Hepatocyte (in vitro differentiated cells): ENCODE measurements at regions not wholly inside any gene's neighbourhood (a gene's known extent, or its start where the extent isn't known, plus 50 kb on each side); places are given as distances from the start of the nearest gene placed in this dataset.

Source experiments
- DNase-seq: peaks from one replicate; pipeline ENCODE4 v3.0.0-alpha.2; 2016; ENCODE audit warnings: low spot score
- H2AFZ ChIP-seq: fragments of 200-600 bp; sonication (generic); 2 replicates; pipeline ENCODE4 v1.6.0; 2016; ENCODE audit warnings: antibody characterized with exemption, mild to moderate bottlenecking
- H3K27ac ChIP-seq: fragments of 200-600 bp; sonication (generic); 2 replicates; pipeline ENCODE4 v1.5.1; 2016; ENCODE audit warnings: mild to moderate bottlenecking
- H3K27me3 ChIP-seq: fragments of 200-600 bp; sonication (generic); 2 replicates; pipeline ENCODE4 v1.6.1; 2016
- H3K36me3 ChIP-seq: fragments of 200-600 bp; sonication (generic); replicated peaks from 2 replicates; pipeline ENCODE4 v1.5.1; 2016; ENCODE audit warnings: low read depth; ENCODE audit not compliant: insufficient read depth
- H3K4me1 ChIP-seq: fragments of 200-600 bp; sonication (generic); 2 replicates; pipeline ENCODE4 v1.5.1; 2016; ENCODE audit warnings: mild to moderate bottlenecking, moderate library complexity; ENCODE audit not compliant: insufficient read depth
- H3K4me2 ChIP-seq: fragments of 200-600 bp; sonication (generic); 2 replicates; pipeline ENCODE4 v1.6.0; 2016
- H3K4me3 ChIP-seq: fragments of 200-600 bp; sonication (generic); 2 replicates; pipeline ENCODE4 v1.5.1; 2016; ENCODE audit warnings: mild to moderate bottlenecking
- H3K79me2 ChIP-seq: fragments of 200-600 bp; sonication (generic); 2 replicates; pipeline ENCODE4 v1.6.0; 2017; ENCODE audit warnings: mild to moderate bottlenecking
- H3K9me2 ChIP-seq: fragments of 200-600 bp; sonication (generic); replicated peaks from 2 replicates; pipeline ENCODE4 v1.6.0; 2017; ENCODE audit warnings: mild to moderate bottlenecking; ENCODE audit not compliant: insufficient read depth
- H3K9me3 ChIP-seq: fragments of 200-600 bp; sonication (generic); 2 replicates; pipeline ENCODE4 v1.5.1; 2016; ENCODE audit warnings: low read depth, mild to moderate bottlenecking
- H4K20me1 ChIP-seq: fragments of 200-600 bp; sonication (generic); 2 replicates; pipeline ENCODE4 v1.6.0; 2016; ENCODE audit warnings: mild to moderate bottlenecking; ENCODE audit not compliant: insufficient read depth, poor library complexity, severe bottlenecking
- EZH2 ChIP-seq: fragments of 200-600 bp; sonication (generic); IDR thresholded peaks from 2 replicates; pipeline ENCODE4 v1.6.1; 2016; ENCODE audit warnings: antibody characterized with exemption, mild to moderate bottlenecking, borderline replicate concordance
- EZH2phosphoT487 ChIP-seq: fragments of 200-600 bp; sonication (generic); IDR thresholded peaks from one replicate; pipeline ENCODE4 v1.6.1; 2018; ENCODE audit warnings: antibody characterized with exemption, mild to moderate bottlenecking, low read depth, moderate library complexity; ENCODE audit not compliant: unreplicated experiment, severe bottlenecking
- WGBS: methylation state at CpG from one replicate; pipeline ENCODE4 v1.1.6; 2016; ENCODE audit warnings: low lambda C conversion rate; ENCODE audit errors: missing lambda C conversion rate; 5-methylcytosine and 5-hydroxymethylcytosine counted together
- TF ChIP-seq, protein P1 (sequence below): fragments of 200-600 bp; sonication (generic); IDR thresholded peaks from 2 replicates; pipeline ENCODE4 v1.5.1; 2016; ENCODE audit warnings: antibody characterized with exemption, mild to moderate bottlenecking; ENCODE audit not compliant: poor library complexity

DNA sequence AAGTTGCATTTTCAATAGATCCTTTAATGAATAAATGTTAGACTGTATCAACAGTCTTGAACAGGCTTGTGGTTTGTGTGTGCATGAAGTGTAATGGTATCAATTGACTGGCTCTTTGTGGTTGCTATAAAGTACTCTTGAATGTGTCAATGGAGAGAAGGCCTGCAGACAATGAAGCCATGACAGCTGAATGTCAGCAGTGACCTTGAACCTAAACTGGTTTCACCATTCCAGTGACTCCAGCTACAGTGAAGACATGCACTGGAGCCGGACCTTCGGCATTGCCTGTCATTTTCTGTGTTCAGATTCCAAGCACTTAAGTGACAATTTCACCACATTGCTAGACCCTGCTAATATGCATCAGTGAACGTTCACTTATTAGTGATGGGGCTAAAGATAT is 276.0 kb upstream of the TMEM161B start:
- H3K27ac ChIP-seq: no peak overlapping the region
- H3K79me2 ChIP-seq: no peaks in the 10 kb centered on the region
- H3K4me3 ChIP-seq: no peak overlapping the region
- no peaks in the 10 kb centered on the region for H3K27me3 ChIP-seq
- no peaks in the 10 kb centered on the region for H3K9me2 ChIP-seq
- no peak overlapping the region for H2AFZ ChIP-seq
- H3K36me3 ChIP-seq: no peaks in the 10 kb centered on the region
- no peaks in the 10 kb centered on the region for H3K9me3 ChIP-seq
- no peak overlapping the region for H3K4me2 ChIP-seq
- H4K20me1 ChIP-seq: no peaks in the 10 kb centered on the region
- no peaks in the 10 kb centered on the region for H3K4me1 ChIP-seq
- WGBS: 86% methylated on average over 3 of the region's 3 CpGs
- TF ChIP-seq EZH2 (no peak), EZH2phosphoT487 (no peak)
- TF ChIP-seq, protein P1, sequence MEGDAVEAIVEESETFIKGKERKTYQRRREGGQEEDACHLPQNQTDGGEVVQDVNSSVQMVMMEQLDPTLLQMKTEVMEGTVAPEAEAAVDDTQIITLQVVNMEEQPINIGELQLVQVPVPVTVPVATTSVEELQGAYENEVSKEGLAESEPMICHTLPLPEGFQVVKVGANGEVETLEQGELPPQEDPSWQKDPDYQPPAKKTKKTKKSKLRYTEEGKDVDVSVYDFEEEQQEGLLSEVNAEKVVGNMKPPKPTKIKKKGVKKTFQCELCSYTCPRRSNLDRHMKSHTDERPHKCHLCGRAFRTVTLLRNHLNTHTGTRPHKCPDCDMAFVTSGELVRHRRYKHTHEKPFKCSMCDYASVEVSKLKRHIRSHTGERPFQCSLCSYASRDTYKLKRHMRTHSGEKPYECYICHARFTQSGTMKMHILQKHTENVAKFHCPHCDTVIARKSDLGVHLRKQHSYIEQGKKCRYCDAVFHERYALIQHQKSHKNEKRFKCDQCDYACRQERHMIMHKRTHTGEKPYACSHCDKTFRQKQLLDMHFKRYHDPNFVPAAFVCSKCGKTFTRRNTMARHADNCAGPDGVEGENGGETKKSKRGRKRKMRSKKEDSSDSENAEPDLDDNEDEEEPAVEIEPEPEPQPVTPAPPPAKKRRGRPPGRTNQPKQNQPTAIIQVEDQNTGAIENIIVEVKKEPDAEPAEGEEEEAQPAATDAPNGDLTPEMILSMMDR: no peak
- no peak for DNase-seq

DNA sequence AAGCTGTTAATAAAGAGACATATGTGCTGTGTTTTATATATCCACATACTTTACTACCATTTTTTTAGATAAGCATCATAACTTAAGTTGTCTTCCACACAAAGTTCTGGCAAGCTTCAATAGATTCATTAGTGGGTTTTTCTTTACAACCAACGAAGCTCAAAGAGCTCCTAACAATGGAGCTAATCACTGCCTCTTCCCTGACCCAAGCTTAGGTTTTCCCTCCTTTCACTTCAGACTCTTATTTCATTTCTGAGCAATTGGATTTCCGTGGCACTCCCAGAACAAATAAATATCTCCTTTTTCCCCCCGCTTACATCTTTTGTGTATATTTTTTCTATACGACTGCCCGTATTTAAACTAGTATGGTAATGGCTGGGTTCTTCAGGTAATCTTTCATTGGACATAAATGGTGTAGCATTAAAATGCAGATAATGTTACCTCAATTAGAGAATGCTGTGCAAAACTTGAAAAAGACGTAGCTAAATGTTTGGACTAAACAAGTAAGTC is 275.5 kb upstream of the TMEM161B start:
- no peak for DNase-seq
- H3K9me3 ChIP-seq: no peaks in the 10 kb centered on the region
- no peak overlapping the region for H3K27ac ChIP-seq
- no peaks in the 10 kb centered on the region for H3K9me2 ChIP-seq
- H3K79me2 ChIP-seq: no peaks in the 10 kb centered on the region
- 86% methylated on average over 6 of the region's 6 CpGs for WGBS
- H2AFZ ChIP-seq: no peak overlapping the region
- no peaks in the 10 kb centered on the region for H3K27me3 ChIP-seq
- H3K4me2 ChIP-seq: no peak overlapping the region
- no peaks in the 10 kb centered on the region for H3K36me3 ChIP-seq
- TF ChIP-seq, protein P1: no peak
- TF ChIP-seq EZH2phosphoT487 (no peak), EZH2 (no peak)
- H4K20me1 ChIP-seq: no peaks in the 10 kb centered on the region
- no peak overlapping the region for H3K4me3 ChIP-seq
- H3K4me1 ChIP-seq: no peaks in the 10 kb centered on the region

DNA sequence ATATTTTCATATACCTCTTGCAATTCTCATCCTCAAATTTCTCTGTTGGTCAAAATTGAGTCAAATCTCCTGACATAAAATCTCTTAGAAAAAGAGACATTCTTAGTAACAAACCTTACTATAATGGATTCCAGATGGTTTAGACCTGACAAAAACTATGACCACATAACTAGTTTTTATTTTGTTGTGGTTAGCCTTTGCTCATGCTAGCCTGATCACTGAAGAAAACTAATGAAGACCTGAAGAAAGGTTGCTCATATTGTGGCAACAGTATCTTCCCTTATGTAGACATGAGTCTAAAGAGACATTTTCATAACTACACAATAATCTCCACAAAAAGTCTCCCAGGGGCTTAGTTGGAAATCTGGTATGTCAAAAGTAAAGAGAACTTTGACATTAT is 274.1 kb upstream of the TMEM161B start:
- no peaks in the 10 kb centered on the region for H4K20me1 ChIP-seq
- no peaks in the 10 kb centered on the region for H3K9me3 ChIP-seq
- no peak for DNase-seq
- no peaks in the 10 kb centered on the region for H3K36me3 ChIP-seq
- H3K4me3 ChIP-seq: no peak overlapping the region
- H3K79me2 ChIP-seq: no peaks in the 10 kb centered on the region
- no peak for TF ChIP-seq EZH2
- H3K9me2 ChIP-seq: no peaks in the 10 kb centered on the region
- no peak overlapping the region for H3K4me2 ChIP-seq
- no peaks in the 10 kb centered on the region for H3K4me1 ChIP-seq
- H3K27ac ChIP-seq: no peak overlapping the region
- no peaks in the 10 kb centered on the region for H3K27me3 ChIP-seq
- H2AFZ ChIP-seq: no peak overlapping the region

DNA sequence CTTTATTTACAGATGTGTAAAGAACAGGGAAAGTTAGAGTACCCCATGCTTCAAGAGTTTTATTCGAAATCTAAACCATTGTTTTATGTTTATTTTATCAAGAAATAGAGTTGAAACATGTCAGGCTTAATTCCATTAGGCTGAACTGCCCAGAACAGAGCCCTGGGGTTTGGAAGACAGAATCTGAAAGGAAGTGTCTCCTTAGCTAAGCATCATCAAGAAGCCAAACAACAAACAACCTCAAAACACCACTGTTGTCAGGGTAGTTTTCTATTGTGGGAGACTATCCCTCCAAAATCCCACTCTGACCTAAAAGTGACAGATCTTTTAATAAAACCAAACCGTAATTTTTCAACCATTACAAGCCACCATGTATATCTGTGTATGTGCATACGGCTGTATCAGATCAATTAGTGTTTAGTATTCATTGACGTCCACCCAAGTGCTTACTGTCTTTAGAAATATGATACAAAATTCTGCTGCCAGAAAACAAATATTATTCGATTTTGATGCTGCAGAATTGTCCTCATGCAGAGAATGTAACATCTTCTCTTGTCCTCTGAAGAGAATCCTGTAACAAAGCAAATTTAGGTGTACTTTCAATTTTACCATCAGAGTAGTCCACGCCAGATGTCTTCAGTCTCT is 271.9 kb upstream of the TMEM161B start:
- H3K4me2 ChIP-seq: no peak overlapping the region
- no peaks in the 10 kb centered on the region for H3K36me3 ChIP-seq
- no peak overlapping the region for H3K27ac ChIP-seq
- H3K4me1 ChIP-seq: no peaks in the 10 kb centered on the region
- H3K79me2 ChIP-seq: no peaks in the 10 kb centered on the region
- no peaks in the 10 kb centered on the region for H3K27me3 ChIP-seq
- WGBS: 85% methylated on average over 6 of the region's 6 CpGs
- H3K9me2 ChIP-seq: no peaks in the 10 kb centered on the region
- no peak overlapping the region for H3K4me3 ChIP-seq
- no peak for TF ChIP-seq EZH2
- TF ChIP-seq EZH2phosphoT487: no peak
- TF ChIP-seq, protein P1: no peak
- no peaks in the 10 kb centered on the region for H3K9me3 ChIP-seq
- DNase-seq: no peak
- H2AFZ ChIP-seq: no peak overlapping the region
- H4K20me1 ChIP-seq: no peaks in the 10 kb centered on the region
